NCI-H510A (cell line): ENCODE measurements at regions not wholly inside any gene's neighbourhood (a gene's known extent, or its start where the extent isn't known, plus 50 kb on each side); places are given as distances from the start of the nearest gene placed in this dataset.
"Not testable (repeated sequence)": the region's sequence is repeated elsewhere in the genome, so short reads cannot be mapped to it uniquely, and the experiment has no call there.

Experiments
- DNase-seq: peaks from one replicate; lab custom pipeline; 2025; lab: John Stamatoyannopoulos, UW

DNA sequence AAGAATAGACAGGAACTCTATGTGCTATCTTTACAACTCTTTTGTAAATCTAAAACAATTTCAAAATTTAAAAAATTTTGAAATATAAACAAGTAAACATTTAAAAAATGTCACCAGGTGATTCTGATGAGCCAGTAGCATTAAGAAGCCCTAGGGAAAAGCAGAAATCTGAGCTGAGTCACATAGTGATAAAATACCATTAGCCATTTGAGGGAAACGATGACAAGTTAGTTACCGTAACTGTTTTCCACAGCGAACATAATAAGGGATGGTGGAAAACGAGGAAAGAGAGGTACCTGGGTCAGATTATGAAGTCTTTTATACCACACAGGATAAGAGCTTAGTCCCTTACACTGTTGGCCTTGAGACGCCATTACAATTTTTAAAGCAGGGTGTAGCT is 55.5 kb downstream of the PRR15 start:
- no peak for DNase-seq

DNA sequence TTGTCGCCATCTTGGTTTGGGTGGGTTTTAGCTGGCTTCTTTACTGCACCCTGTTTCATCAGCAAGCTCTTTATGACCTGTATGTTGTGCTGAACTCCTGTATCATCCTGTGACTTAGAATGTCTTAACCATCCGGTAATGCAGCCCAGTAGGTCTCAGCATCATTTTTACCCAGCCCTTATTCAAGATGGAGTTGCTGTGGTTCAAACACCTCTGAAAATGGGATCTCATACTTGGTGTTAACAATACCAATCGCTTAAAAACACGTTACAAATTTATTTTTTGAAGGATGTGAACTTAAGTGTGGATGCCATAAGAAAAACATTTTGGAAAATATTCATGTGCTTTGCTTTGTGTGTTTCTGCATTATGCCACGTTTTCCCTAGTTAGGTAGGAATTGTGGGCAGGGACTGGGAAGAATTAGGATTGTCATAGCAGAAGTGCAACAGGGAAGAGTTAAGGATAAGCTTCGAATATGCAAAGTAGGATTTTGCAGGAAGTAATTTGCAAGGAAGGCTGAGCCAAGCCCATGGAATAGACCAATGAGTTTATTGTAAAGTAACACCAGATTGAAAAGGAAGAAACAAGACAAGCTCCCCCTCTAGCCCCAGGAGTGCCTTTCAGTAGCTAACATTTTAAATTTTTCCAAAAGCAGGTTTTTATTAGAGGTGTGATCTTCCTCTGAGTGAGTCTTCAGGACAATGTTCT is 56.4 kb downstream of the PRR15 start:
- DNase-seq: no peak

GRCh38 chr7:29620556-29620930 is 56.9 kb downstream of the PRR15 start:
- DNase-seq: no peak

DNA sequence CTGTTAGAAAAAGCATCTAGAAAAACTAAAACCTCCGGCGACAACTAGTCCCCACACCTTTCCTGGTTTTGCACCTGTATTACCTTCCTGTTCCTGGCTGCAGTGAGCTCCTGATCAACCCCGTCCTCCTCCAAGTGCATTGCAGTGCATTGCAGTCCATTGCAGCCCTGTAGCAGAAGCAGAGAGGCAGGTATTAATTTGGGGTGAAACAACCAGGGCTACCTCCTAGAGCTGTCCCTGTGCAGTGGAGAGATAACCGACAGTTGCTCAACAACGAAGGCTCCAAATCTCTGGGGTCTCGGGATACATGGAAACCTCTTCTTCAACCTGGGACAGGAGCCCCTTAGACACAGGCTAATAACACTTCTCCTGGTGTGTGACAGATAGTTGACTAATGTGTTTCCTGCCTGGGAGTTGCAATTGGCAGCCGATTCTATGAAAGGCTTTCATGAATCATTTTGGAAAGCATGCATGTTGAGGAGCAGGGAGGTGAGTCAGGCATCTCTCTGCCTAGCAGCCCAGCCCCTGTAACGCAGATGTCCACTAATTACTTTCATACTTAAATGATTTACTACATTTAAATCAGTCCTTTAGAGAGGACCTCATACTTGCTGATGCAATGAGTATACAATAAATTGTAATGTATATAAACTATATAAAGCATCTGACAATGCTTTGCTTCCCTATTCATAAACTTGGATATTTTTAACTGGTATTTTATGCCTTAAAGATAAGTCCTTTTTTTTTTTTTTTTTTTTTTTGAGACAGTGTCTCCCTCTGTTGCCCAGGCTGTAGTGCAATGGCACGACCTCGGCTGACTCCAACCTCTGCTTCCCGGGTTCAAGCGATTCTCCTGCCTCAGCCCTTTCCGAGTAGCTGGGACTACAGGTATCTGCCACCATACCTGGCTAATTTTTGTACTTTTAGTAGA is 59.0 kb downstream of the PRR15 start:
- DNase-seq: no peak

- DNase-seq: no peak
These were observed 60.3 kb downstream of the PRR15 start for GRCh38 chr7:29623973-29624372.

GRCh38 chr7:29626730-29627129 is 63.1 kb downstream of the PRR15 start:
- no peak for DNase-seq

DNA sequence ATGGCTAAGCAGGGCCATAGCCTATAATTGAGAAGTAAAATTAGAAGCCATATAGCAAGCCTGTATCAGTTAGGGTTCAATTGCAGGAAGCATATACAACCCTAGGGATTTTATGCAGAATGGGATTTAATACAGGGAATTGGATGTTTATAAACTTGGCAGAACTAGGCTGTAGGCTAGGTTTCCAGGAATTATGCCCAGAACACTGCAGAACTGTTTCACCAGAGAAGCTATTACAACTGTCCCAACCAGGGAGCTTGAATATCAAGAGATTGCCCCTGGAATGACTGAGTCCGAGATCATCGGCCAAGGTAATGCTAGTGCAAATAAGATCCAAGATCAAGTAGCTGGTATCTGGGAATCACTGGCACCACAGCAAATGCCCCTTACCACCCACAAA is 64.0 kb downstream of the PRR15 start:
- no peak for DNase-seq

DNA sequence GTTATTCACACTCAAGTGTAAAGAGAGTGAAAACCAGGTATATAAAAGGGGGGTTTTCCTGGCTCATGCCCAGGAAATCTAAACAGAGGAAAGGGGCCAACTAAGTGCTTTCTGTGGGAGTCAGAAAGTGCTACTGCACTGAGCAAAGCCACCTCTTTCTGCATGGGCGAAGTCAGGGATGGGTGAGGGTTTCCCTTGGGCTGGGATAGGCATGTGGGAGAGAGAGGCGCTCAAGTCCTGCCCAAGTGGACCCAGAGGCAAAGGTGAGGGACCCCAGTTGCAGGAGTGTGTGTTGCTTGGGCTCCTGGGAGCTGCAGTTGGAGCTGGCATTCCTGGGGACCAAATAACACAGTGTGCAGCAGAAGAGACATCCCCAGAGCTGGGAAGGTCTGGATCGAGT is 65.9 kb downstream of the PRR15 start:
- no peak for DNase-seq

GRCh38 chr7:29635067-29636008 is 71.7 kb downstream of the PRR15 start:
- DNase-seq: peak; percentile 30

DNA sequence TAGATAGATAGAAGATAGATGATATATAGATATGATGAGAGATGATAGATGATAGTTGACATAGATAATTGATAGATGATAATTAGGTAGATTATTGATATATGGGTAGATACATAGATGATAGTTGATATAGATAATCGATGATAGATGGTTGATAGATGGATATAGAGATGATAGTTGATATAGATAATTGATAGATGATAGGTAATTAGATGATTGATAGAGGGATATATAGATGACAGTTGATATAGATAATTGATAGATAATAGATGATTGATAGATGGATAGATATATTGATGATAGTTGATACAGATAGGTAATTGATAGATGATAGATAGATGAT is 72.3 kb downstream of the PRR15 start:
- DNase-seq: no peak

- DNase-seq: no peak
These were observed 73.7 kb downstream of the PRR15 start for GRCh38 chr7:29637374-29637773.

DNA sequence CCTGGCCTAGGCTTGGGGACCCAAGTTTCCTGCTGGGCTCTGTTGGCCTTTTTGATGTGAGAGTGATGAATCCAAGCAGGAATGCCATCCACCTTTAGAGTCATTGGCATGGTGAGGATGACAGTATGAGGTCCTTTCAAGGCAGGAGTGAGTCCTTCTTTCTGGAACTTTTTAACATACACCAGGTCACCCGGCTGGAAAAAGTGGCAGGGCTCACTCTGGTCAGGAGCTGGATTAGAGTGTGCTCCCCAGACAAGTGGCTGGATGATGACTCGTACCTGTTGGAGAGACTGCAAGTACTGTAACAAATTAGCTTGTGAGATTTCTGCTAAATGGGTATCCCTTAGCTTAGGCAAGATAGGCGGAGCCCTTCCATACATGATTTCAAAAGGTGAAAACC is 75.2 kb downstream of the PRR15 start:
- not testable (repeated sequence) for DNase-seq

DNA sequence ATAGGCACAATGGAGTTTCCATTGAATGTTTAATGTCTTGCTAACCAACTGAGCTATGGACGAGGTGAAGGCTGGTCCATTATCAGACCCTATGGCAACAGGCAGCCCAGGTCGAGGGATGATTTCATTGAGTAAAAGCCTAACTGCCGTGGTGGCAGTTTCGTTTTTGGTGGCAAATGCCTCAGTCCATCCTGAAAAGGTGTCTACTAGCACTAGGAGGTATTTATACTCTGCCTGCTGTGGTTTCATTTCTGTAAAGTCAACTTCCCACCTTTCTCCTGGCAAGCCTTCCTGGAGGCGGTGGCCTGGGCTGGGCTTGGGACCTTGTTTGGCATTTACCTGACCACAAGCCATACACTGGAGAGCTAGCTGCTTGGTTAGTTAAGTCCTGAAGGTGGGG is 75.8 kb downstream of the PRR15 start:
- DNase-seq: no peak

- peak; percentile 14 for DNase-seq
These were observed 76.4 kb downstream of the PRR15 start for GRCh38 chr7:29639886-29640595.

GRCh38 chr7:29641651-29642050 is 78.0 kb downstream of the PRR15 start:
- no peak for DNase-seq

- no peak for DNase-seq
These were observed 79.0 kb downstream of the PRR15 start for GRCh38 chr7:29642494-29643155.

DNA sequence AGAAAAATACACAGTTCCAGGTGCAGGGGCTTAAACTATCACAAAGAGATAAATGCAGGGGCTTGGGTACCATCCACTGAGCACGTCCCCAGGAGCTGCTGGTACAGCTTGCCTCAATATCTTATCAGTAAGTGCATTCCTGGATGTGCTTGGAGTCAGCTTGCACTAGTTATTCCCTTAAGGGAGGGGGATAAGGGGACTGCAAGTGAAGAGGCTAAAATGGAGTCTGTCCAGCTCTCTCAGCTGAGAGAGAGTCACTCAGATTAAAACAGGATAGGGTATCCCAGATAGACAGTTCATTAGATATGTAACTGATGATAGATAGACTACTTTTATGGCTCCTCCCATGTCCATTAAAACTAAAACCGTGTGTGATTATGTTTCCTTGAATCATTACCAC is 82.5 kb downstream of the PRR15 start:
- not testable (repeated sequence) for DNase-seq

DNA sequence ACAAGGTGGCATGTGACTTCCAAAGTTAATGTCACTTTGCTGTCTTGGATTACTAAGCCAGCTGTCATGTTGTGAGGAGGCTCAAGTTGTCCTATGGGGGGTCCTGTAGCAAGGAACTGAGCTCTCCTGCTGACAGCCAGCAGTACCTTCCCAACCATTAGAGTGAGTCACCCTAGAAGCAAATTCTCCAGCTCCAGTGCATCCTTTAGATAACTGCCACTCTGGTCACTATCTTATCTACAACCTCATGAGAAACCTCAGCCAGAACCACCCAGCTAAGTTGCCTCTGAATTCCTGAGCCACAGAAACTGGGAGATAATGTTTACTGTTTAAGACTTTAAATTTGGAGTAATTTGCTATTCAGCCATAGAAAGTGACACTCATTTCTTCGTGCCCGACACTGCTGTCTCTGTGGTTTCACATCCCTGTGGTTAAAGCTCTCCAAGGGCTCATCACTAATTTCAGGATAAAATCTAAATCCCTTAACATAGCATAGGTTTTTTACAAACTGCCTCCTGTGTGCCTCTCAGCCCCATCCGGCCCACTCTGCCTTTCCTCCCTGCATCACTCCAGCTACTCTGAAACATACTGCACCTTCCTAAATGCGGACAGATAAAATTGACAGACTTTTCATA is 83.5 kb downstream of the PRR15 start:
- no peak for DNase-seq

DNA sequence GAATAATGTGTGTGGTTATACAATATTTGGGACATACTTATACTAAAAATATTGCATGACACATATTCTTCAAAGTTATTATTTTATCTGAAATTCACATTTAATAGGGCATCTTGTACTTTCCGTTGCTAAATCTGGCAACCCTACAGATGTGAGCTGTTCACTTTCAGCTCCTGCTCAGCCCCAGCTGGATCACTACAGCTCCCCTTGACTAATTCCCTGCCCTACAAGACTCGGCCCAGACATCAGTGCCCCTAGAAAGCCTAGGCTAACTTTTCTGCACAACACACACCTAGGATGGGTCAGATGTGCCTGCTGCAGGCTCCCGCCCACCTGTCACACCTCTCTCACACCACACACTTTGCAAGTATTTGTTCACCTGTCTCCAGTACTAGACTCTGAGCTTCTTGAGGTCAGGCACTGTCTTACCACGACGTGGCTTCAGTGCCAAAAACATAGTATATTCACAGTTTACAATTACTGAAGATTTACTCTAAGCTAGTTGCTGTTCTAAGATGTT is 84.1 kb downstream of the PRR15 start:
- not testable (repeated sequence) for DNase-seq

DNA sequence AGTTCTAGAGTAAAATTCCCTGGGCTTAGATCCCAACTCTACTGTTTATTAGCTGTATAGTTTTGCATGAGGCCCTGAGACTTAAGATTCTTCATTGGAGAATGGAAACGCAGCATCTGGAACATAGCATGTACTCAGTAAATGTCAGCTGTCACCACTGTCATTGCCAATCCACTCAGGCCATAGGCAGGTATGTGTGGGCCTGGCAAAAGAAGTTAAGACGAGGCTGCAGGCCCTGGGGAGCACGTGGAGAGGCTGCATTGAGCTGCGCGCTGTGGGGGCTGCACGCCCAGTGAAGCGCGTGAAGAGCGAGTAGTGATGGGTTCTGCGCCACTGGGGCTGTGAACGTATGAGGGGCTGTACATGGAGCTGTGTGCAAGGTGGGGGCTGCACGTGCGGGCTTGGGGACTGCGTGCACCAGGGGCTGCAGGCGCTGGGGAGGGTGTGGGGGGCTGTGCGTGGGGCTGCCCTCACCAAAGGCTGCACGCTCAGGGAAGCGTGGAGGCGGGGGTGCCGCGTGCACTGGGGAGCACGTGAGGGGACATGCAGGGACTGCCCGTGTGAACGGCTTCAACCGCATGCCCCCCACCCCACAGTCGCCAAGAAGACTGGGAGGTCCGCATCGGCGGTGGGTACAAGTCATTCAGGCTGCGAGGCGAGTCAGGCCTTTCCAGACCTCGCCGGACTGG is 85.5 kb downstream of the PRR15 start:
- no peak for DNase-seq
